GM12878 (cell line): ENCODE measurements at regions not wholly inside any gene's neighbourhood (a gene's known extent, or its start where the extent isn't known, plus 50 kb on each side); places are given as distances from the start of the nearest gene placed in this dataset.

Source experiments
- ATAC-seq: fragments of 200-7000 bp; cut with Tn5 transposase; 3 replicates; pipeline ENCODE4 v1.9.1; 2020; ENCODE audit warnings: mild to moderate bottlenecking, moderate library complexity
- BruUV-seq: library from RNA; stranded (reverse); fragments of 400-500 nt; replicated peaks from 2 replicates; lab custom pipeline; 2021; lab: Mats Ljungman, UMichigan
- CTCF ChIA-PET: fragments of 300-600 bp; sonication (Branson Sonifier 250); formaldehyde crosslinking; extraction: SDS; loops from one replicate; lab custom pipeline; 2021; ENCODE audit warnings: inconsistent platforms; lab: Yijun Ruan, JAX
- POLR2A ChIA-PET: fragments of 350-600 bp; formaldehyde crosslinking; extraction: SDS; loops from one replicate; lab custom pipeline; 2021; ENCODE audit warnings: inconsistent platforms; lab: Charles Lee
- RAD21 ChIA-PET: fragments of 300-600 bp; sonication (Branson Sonifier 250); formaldehyde crosslinking; loops from one replicate; lab custom pipeline; 2023; ENCODE audit warnings: antibody characterized with exemption; ENCODE audit not compliant: unreplicated experiment; lab: Charles Lee
- SMC1A ChIA-PET: fragments of 300-600 bp; sonication (Branson Sonifier 250); formaldehyde crosslinking; loops from one replicate; lab custom pipeline; 2023; ENCODE audit not compliant: unreplicated experiment, uncharacterized antibody; lab: Charles Lee
- DNase-seq: peaks from one replicate; pipeline ENCODE4 v3.0.0-alpha.2; 2011; ENCODE audit warnings: low read depth, low spot score
- FAIRE-seq: peaks from 3 replicates; lab custom pipeline; 2011; peaks lifted over from hg19 to GRCh38; lab: Jason Lieb, UNC
- H2AFZ ChIP-seq: 2 replicates; pipeline ENCODE4 v1.6.0; 2011; ENCODE audit warnings: low read depth, low read length, control low read depth; ENCODE audit not compliant: control insufficient read depth
- H3K27ac ChIP-seq: 2 replicates; pipeline ENCODE4 v1.5.1; 2011; ENCODE audit warnings: control low read depth; ENCODE audit not compliant: control insufficient read depth, insufficient read depth
- H3K27me3 ChIP-seq, 2 experiments: replicated peaks in 1 of 2; 2 replicates each; pipeline versions ENCODE4 v1.6.0 to v1.6.1; 2011; ENCODE audit warnings: low read length in 1 of 2; ENCODE audit not compliant: control insufficient read depth in 2 of 2, insufficient read depth in 2 of 2
- H3K36me3 ChIP-seq, 2 experiments: 2 replicates each; pipeline ENCODE4 v1.5.1; 2011; ENCODE audit warnings: low read length in 1 of 2; ENCODE audit not compliant: control insufficient read depth in 2 of 2, insufficient read depth in 2 of 2
- H3K4me1 ChIP-seq: 2 replicates; pipeline ENCODE4 v1.6.1; 2011; ENCODE audit warnings: mild to moderate bottlenecking, low read length, moderate library complexity, mixed read lengths; ENCODE audit not compliant: control insufficient read depth, insufficient read depth
- H3K4me2 ChIP-seq: 2 replicates; pipeline ENCODE4 v1.6.0; 2011; ENCODE audit warnings: control low read depth; ENCODE audit not compliant: control insufficient read depth, insufficient read depth
- H3K4me3 ChIP-seq: fragments of 200-600 bp; sonication (generic); 2 replicates; pipeline ENCODE4 v1.5.1; 2016
- H3K79me2 ChIP-seq: 2 replicates; pipeline ENCODE4 v1.6.0; 2011; ENCODE audit warnings: low read length; ENCODE audit not compliant: control insufficient read depth, insufficient read depth
- H3K9ac ChIP-seq: 2 replicates; pipeline ENCODE4 v1.8.0; 2011; ENCODE audit warnings: low read length, control low read depth, mixed read lengths; ENCODE audit not compliant: control insufficient read depth, insufficient read depth
- H3K9me3 ChIP-seq: replicated peaks from 3 replicates; pipeline ENCODE4 v1.5.1; 2011; ENCODE audit warnings: mild to moderate bottlenecking, low read length; ENCODE audit not compliant: control insufficient read depth, insufficient read depth
- H4K20me1 ChIP-seq: 2 replicates; pipeline ENCODE4 v1.6.0; 2011; ENCODE audit not compliant: control insufficient read depth, insufficient read depth
- BCL11A ChIP-seq: IDR thresholded peaks from 2 replicates; pipeline ENCODE4 v1.6.1; 2011; ENCODE audit warnings: low read depth, low read length
- CBX5 ChIP-seq: sonication (generic); IDR thresholded peaks from 2 replicates; pipeline ENCODE4 v1.6.1; 2016; ENCODE audit warnings: low read depth, moderate library complexity, mild to moderate bottlenecking, inconsistent platforms
- CHD4 ChIP-seq: fragments of 200-600 bp; sonication (generic); IDR thresholded peaks from 2 replicates; pipeline ENCODE4 v1.6.1; 2016; ENCODE audit warnings: mild to moderate bottlenecking
- IKZF2 ChIP-seq, 2 experiments: fragments of 450-650 bp; IDR thresholded peaks; 2 replicates each; pipeline ENCODE4 v1.6.1; 2017; ENCODE audit warnings: mild to moderate bottlenecking in 2 of 2, moderate library complexity in 2 of 2
- MYC ChIP-seq: IDR thresholded peaks from 2 replicates; pipeline ENCODE4 v1.6.1; 2011; ENCODE audit warnings: mild to moderate bottlenecking, low read length, moderate library complexity, inconsistent platforms; ENCODE audit not compliant: insufficient read depth, insufficient replicate concordance, insufficient read length, severe bottlenecking
- PKNOX1 ChIP-seq: fragments of 450-650 bp; IDR thresholded peaks from 2 replicates; pipeline ENCODE4 v1.6.1; 2016; ENCODE audit warnings: mild to moderate bottlenecking
- SP1 ChIP-seq: IDR thresholded peaks from one replicate; pipeline ENCODE4 v1.6.1; 2011; ENCODE audit warnings: low read depth, low read length
- SUPT20H ChIP-seq: IDR thresholded peaks from 2 replicates; pipeline ENCODE4 v1.6.1; 2011; ENCODE audit warnings: low read depth, mild to moderate bottlenecking, low read length, moderate library complexity, borderline replicate concordance; ENCODE audit not compliant: control insufficient read depth
- WGBS: methylation state at CpG from one replicate; pipeline ENCODE4 v1.1.6; 2016; ENCODE audit warnings: low lambda C conversion rate; ENCODE audit not compliant: insufficient replicate concordance, insufficient coverage; ENCODE audit errors: missing lambda C conversion rate; 5-methylcytosine and 5-hydroxymethylcytosine counted together
- in situ Hi-C: fragments of 300-500 bp; cut with MboI; formaldehyde crosslinking; loops from 9 replicates; pipeline ENCODE4 v1.14.3; 2018; ENCODE audit warnings: mixed read lengths
- intact Hi-C: fragments of 100-400 bp; cut with micrococcal nuclease; formaldehyde crosslinking; loops from one replicate; pipeline ENCODE4 v1.14.2; 2022; ENCODE audit not compliant: unreplicated experiment

DNA sequence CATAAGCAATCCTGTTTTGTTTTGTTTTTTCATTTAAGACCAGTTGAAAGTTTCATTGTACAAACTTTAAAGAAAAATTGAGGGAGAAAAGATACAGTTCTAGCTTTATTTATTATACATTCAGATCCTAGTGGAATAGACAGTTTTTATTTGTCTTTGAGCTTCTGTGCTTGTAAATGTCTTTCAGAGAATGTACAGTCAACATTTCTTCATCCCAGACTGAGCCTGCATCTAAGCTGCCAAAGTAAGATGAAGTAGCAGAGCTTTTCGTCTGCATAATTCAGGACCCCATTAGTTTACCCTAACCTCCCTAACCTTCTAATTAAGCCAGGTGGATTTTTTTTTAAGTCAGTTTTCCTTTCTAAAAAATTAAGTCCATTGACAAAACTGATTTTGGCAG, 516.7 kb upstream of the HTR2A start:
- BruUV-seq, result no TSS peak
- ChIA-PET SMC1A (interaction anchor here (1.3 kb wide), 1 partner anchor 12 kb away, joined by 3 read pairs; no protein-coding TSS in a partner anchor), CTCF (no interaction called here), RAD21 (no interaction called here), POLR2A (no interaction called here)
- intact Hi-C loops, result no loop called here
- H3K27me3 ChIP-seq, result no peaks in the 10 kb centered on the region
- no peaks in the 10 kb centered on the region for H3K79me2 ChIP-seq
- no peaks in the 10 kb centered on the region for H3K9me3 ChIP-seq
- H3K36me3 ChIP-seq, result no peaks in the 10 kb centered on the region
- no peak for DNase-seq
- no peak overlapping the region for H3K27ac ChIP-seq
- no peaks in the 10 kb centered on the region for H4K20me1 ChIP-seq
- H3K4me2 ChIP-seq, result no peak overlapping the region
- no peak overlapping the region for H2AFZ ChIP-seq
- no peak for TF ChIP-seq CBX5
- TF ChIP-seq SP1, result no peak
- no peak for TF ChIP-seq SUPT20H
- TF ChIP-seq MYC, result no peak
- H3K4me1 ChIP-seq, result no peaks in the 10 kb centered on the region
- no peak overlapping the region for H3K4me3 ChIP-seq
- ATAC-seq, result no peak
- in situ Hi-C loops, result no loop called here
- H3K9ac ChIP-seq, result no peak overlapping the region
- no peak for FAIRE-seq
- 30% methylated on average over 1 of the region's 1 CpG for WGBS

DNA sequence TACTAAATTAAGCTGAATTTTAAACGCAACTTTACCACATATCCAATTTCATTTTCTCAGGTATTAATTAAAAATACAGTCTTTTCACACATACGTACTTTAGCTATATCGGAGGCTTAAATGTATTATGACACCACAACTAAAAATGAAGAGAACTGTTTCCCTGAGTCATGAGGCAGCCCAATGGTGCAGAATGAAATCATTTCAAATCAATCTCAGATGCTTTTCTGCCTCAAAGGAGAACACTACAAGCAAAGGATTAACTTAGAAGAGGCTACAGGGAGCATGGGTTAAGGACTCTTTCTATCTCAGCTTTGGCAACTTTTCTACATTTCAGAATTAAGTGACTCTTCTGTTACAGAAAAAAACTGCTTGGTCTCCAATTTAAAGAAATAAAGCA, 516.3 kb upstream of the HTR2A start:
- no peak overlapping the region for H3K27ac ChIP-seq
- intact Hi-C loops (no loop called here), in situ Hi-C loops (no loop called here)
- no TSS peak for BruUV-seq
- H3K9ac ChIP-seq, result no peak overlapping the region
- WGBS, result 61% methylated on average over 3 of the region's 3 CpGs
- H3K79me2 ChIP-seq, result no peaks in the 10 kb centered on the region
- ChIA-PET CTCF (no interaction called here), POLR2A (no interaction called here), SMC1A (interaction anchor here (1.3 kb wide), 1 partner anchor 12 kb away, joined by 3 read pairs; no protein-coding TSS in a partner anchor), RAD21 (no interaction called here)
- ATAC-seq (no peak), FAIRE-seq (no peak), DNase-seq (no peak)
- no peaks in the 10 kb centered on the region for H3K36me3 ChIP-seq
- no peaks in the 10 kb centered on the region for H4K20me1 ChIP-seq
- no peak for TF ChIP-seq CHD4
- no peak for TF ChIP-seq IKZF2 (IDR thresholded peaks at IDR 0.05)
- no peak for TF ChIP-seq PKNOX1
- no peak for TF ChIP-seq BCL11A
- H3K27me3 ChIP-seq, result no peaks in the 10 kb centered on the region
- no peaks in the 10 kb centered on the region for H3K9me3 ChIP-seq
- no peak overlapping the region for H3K4me3 ChIP-seq
- H2AFZ ChIP-seq, result no peak overlapping the region
- no peak overlapping the region for H3K4me2 ChIP-seq
- no peaks in the 10 kb centered on the region for H3K4me1 ChIP-seq
